Thyroid gland (tissue), 4 donors: ENCODE measurements at regions not wholly inside any gene's neighbourhood (a gene's known extent, or its start where the extent isn't known, plus 50 kb on each side); places are given as distances from the start of the nearest gene placed in this dataset.

Experiments used
- DNase-seq, 2 donors: peaks; one replicate each; pipeline ENCODE4 v3.0.0-alpha.2; 2019
- H3K27ac ChIP-seq, 3 donors: fragments of 200-600 bp; sonication (generic); 1 replicate in 2 of 3; 2 replicates in 1 of 3; pipeline ENCODE4 v1.5.1; 2016 to 2019; ENCODE audit warnings: mild to moderate bottlenecking in 1 of 3, moderate library complexity in 1 of 3
- H3K27me3 ChIP-seq: fragments of 200-600 bp; sonication (generic); one replicate; pipeline ENCODE4 v1.5.1; 2019
- H3K36me3 ChIP-seq, 2 donors: fragments of 200-600 bp; sonication (generic); one replicate each; pipeline ENCODE4 v1.5.1; 2016 to 2019
- H3K4me1 ChIP-seq, 2 donors: fragments of 200-600 bp; sonication (generic); one replicate each; pipeline ENCODE4 v1.5.1; 2017 to 2019
- H3K4me3 ChIP-seq, 3 donors: fragments of 200-600 bp; sonication (generic); replicated peaks in 1 of 3; 1 replicate in 2 of 3; 2 replicates in 1 of 3; pipeline ENCODE4 v1.5.1; 2016; ENCODE audit warnings: mild to moderate bottlenecking in 1 of 3
- H3K9me3 ChIP-seq: fragments of 200-600 bp; sonication (generic); one replicate; pipeline ENCODE4 v1.5.1; 2017
- POLR2A ChIP-seq, 2 donors: fragments of 450-650 bp; IDR thresholded peaks; one replicate each; pipeline ENCODE4 v1.6.1; 2017; ENCODE audit warnings: antibody characterized with exemption in 2 of 2, mild to moderate bottlenecking in 2 of 2, moderate library complexity in 1 of 2
- WGBS, 2 donors: methylation state at CpG; one replicate each; pipeline ENCODE4 v1.1.5; 2017; 5-methylcytosine and 5-hydroxymethylcytosine counted together
- intact Hi-C: fragments of 100-400 bp; cut with DNase I; formaldehyde crosslinking; loops from one replicate; pipeline ENCODE4 v1.15.1; 2023
- TF ChIP-seq, protein P1 (sequence below), 6 experiments: fragments of 200-600 bp in 3 of 6; fragments of 450-650 bp in 3 of 6; sonication (generic) in 3 of 6; IDR thresholded peaks; one replicate each; pipeline ENCODE4 v1.5.1; 2016 to 2019; ENCODE audit warnings: antibody characterized with exemption in 6 of 6, mild to moderate bottlenecking in 2 of 6, inconsistent platforms in 1 of 6, moderate library complexity in 1 of 6

DNA sequence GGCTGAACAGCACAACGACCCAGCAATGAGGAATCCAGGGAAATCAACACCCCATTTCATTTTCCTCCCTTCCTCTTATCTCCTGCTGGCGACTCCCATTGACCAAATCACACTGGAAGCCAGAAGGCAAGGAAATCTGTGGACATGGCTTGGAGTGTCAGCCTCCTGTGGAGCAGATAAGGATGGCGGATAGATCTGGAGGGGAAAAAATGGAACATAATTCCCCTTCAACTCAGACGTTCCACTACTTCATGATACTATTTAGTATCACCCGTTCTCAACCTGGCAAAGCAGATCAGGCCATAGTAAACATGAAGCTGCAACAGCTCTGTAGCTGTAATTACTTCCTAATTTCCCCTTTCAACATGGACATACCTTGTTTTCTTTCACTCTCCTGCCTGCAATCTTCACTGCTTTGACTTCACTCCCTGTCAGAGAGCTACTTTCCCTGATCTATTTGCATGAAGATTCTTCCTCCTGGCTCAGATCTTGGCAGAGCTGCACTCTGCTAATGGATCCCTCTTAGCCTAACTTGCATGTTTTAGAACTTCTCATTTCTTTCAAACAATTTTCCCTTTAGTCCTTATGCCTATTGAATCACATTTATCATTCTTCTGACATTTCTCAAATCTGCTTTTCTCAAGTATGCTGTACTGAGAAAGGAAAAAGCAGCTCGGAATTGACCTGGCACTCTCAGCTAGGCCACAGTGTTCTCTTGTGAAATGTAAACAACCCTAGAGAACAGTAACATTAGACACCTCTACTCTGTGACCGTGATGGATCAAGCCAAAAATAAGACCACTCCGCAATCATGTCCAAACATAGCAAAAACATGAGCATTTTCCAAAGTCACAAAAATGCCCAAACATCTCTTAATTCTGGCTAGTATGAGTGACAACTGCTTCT lies 135.1 kb downstream of the ETNK1 start:
- Histone ChIP-seq H3K36me3 (no peaks in the 10 kb centered on the region), H3K9me3 (no peaks in the 10 kb centered on the region), H3K27me3 (no peaks in the 10 kb centered on the region), H3K4me3 (no peak overlapping the region), H3K27ac (no peak overlapping the region), H3K4me1 (no peaks in the 10 kb centered on the region)
- 62 to 65% methylated on average over 8 of the region's 8 CpGs for WGBS, 2 donors
- intact Hi-C loops: no loop called here
- DNase-seq: no peak
- TF ChIP-seq, protein P1, sequence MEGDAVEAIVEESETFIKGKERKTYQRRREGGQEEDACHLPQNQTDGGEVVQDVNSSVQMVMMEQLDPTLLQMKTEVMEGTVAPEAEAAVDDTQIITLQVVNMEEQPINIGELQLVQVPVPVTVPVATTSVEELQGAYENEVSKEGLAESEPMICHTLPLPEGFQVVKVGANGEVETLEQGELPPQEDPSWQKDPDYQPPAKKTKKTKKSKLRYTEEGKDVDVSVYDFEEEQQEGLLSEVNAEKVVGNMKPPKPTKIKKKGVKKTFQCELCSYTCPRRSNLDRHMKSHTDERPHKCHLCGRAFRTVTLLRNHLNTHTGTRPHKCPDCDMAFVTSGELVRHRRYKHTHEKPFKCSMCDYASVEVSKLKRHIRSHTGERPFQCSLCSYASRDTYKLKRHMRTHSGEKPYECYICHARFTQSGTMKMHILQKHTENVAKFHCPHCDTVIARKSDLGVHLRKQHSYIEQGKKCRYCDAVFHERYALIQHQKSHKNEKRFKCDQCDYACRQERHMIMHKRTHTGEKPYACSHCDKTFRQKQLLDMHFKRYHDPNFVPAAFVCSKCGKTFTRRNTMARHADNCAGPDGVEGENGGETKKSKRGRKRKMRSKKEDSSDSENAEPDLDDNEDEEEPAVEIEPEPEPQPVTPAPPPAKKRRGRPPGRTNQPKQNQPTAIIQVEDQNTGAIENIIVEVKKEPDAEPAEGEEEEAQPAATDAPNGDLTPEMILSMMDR (IDR thresholded peaks at IDR 0.05): no peak
- no peak for TF ChIP-seq POLR2A (IDR thresholded peaks at IDR 0.05)

DNA sequence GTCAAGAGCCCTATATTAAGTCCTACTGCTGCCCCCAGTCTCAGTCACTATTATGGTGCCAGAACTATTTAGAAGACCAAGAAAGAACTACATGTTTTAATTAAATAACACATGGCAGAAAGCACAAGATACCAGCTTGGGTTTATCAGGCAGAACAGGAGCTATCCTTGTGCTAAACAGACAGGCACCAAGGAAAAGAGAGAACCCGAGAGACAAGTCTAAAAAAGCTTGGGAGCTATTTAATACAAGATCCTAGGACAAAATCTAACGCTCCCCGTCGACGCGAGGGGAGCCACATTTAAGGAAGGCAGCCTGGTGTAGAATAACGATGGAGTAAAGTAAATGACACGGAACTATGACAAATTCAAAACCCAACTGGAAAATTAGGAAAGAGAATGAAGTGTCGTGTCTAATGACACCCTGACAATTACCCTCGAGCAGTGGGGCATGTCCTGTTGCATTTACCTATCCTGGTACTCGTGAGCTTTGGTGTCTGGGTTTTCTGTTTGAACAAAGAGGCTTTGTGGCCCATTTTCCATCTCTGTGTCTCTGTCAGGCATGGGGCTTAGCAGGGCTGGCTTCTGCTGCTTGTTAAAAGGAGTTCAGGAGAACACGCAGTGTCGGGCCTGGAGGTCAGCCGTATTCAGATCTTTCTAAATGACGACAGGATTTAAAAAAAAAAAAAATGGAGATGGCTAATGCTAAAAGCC lies 140.6 kb downstream of the ETNK1 start:
- Histone ChIP-seq H3K4me3 (no peak overlapping the region), H3K9me3 (no peaks in the 10 kb centered on the region), H3K27ac (no peak overlapping the region), H3K4me1 (no peaks in the 10 kb centered on the region), H3K36me3 (no peaks in the 10 kb centered on the region), H3K27me3 (no peaks in the 10 kb centered on the region)
- intact Hi-C loops: no loop called here
- 64 to 67% methylated on average over 15 of the region's 15 CpGs for WGBS, 2 donors
- TF ChIP-seq POLR2A (IDR thresholded peaks at IDR 0.05): no peak
- TF ChIP-seq, protein P1 (IDR thresholded peaks at IDR 0.05): no peak
- DNase-seq: no peak

DNA sequence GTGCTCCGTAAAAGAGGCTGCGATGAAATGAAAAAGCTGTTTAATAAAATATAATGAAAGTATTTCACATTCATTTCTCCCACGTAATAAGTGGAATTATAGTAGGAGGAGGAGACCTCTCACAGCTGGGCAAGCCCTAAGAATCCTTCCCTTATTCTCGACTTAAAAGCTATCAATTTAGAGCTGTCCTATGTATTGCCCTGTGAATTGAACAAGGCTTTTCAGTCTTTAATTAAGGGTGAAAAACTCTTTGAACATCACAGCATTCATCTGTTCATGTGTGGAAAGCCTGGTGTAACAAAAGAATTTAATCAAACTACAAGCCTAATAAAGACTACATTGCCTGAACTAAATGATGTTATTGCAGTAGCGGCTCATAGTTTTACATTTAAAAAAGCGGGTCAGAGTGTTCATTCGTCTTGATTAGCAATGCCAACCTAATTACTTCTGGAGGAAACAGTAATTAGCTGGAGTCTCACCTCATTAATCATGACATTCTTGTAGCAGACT lies 142.0 kb downstream of the ETNK1 start:
- intact Hi-C loops: no loop called here
- Histone ChIP-seq H3K27me3 (no peaks in the 10 kb centered on the region), H3K4me3 (no peak overlapping the region), H3K9me3 (no peaks in the 10 kb centered on the region), H3K4me1 (no peaks in the 10 kb centered on the region), H3K27ac (no peak overlapping the region), H3K36me3 (no peaks in the 10 kb centered on the region)
- no peak for TF ChIP-seq POLR2A (IDR thresholded peaks at IDR 0.05)
- TF ChIP-seq, protein P1 (IDR thresholded peaks at IDR 0.05): no peak
- 80 to 81% methylated on average over 7 of the region's 7 CpGs for WGBS, 2 donors
- DNase-seq: no peak

DNA sequence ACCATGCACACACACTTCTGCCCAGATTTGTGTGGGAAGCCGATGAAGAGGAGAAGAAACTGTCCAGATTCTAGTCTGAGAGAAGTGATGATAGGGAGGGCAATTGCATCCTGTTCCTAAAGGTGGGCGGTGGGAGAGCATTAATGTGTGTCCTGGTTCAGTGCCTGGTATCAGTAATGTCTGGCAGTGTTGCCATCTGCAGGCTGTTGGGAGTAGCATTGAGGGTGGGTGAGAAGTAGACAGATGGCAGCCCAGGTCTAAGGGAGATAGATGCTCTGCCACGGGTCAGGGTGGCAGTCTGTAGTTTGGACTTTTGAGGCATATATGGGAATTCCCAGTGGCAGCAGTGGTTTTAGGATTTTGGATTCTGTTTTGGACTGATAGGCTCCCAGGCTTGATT lies 156.4 kb downstream of the ETNK1 start:
- no peaks in the 10 kb centered on the region for H3K4me1 ChIP-seq
- no peak overlapping the region for H3K27ac ChIP-seq
- intact Hi-C loops: no loop called here
- TF ChIP-seq POLR2A (IDR thresholded peaks at IDR 0.05): no peak
- TF ChIP-seq, protein P1 (IDR thresholded peaks at IDR 0.05): no peak
- no peaks in the 10 kb centered on the region for H3K27me3 ChIP-seq
- H3K9me3 ChIP-seq: no peaks in the 10 kb centered on the region
- DNase-seq: no peak
- no peaks in the 10 kb centered on the region for H3K36me3 ChIP-seq
- 86 to 96% methylated on average over 3 of the region's 3 CpGs for WGBS, 2 donors
- H3K4me3 ChIP-seq: no peak overlapping the region

DNA sequence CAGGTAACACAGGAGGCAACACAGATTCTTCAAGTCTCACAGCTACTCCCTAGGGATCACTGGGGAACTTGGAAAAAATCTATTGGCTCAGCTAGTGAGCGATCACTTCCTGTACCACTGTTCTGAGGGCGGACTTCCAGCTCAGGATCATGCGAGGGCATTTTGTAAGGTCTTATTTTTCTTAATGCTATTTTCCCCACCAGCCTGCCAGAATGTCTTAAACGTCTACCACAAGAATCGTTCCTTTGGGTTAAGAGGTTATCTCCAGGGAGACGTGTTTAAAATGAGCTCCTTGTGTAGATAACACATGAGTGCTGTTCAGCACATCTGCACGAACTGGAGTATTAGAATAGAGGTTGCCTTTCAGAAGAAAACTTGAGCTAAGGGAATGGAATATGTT lies 162.6 kb downstream of the ETNK1 start:
- no peak overlapping the region for H3K27ac ChIP-seq
- 35 to 36% methylated on average over 7 of the region's 7 CpGs for whole genome bisulfite sequencing, 2 donors
- intact Hi-C loops: no loop called here

More for the DNA sequence above, 162.6 kb downstream of the ETNK1 start:
- DNase-seq: no peak
- TF ChIP-seq, protein P1 (IDR thresholded peaks at IDR 0.05): no peak
- no peak for TF ChIP-seq POLR2A (IDR thresholded peaks at IDR 0.05)
- no peak overlapping the region for H3K4me3 ChIP-seq
- H3K9me3 ChIP-seq: no peaks in the 10 kb centered on the region
- no peaks in the 10 kb centered on the region for H3K27me3 ChIP-seq
- no peaks in the 10 kb centered on the region for H3K4me1 ChIP-seq
- no peaks in the 10 kb centered on the region for H3K36me3 ChIP-seq
